PC-9 (cell line): ENCODE measurements at regions not wholly inside any gene's neighbourhood (a gene's known extent, or its start where the extent isn't known, plus 50 kb on each side); places are given as distances from the start of the nearest gene placed in this dataset.

Experiments used
- BruUV-seq: library from RNA; stranded (reverse); fragments of 400-500 nt; replicated peaks from 2 replicates; lab custom pipeline; 2021; lab: Mats Ljungman, UMichigan
- CTCF ChIA-PET: fragments of 300-600 bp; sonication (Branson Sonifier 250); formaldehyde crosslinking; loops from one replicate; lab custom pipeline; 2022; ENCODE audit warnings: antibody characterized with exemption; lab: Charles Lee
- POLR2A ChIA-PET: fragments of 300-600 bp; sonication (Branson Sonifier 250); formaldehyde crosslinking; loops from one replicate; lab custom pipeline; 2022; ENCODE audit warnings: antibody characterized with exemption; ENCODE audit not compliant: unreplicated experiment; lab: Charles Lee
- DNase-seq, 2 experiments: peaks; one replicate each; pipeline versions ENCODE4 v3.0.0 to v3.0.0-alpha.2; 2015 to 2022; ENCODE audit warnings: mixed read lengths in 1 of 2
- H2AFZ ChIP-seq: fragments of 200-600 bp; sonication (generic); 2 replicates; pipeline ENCODE4 v1.8.1; 2017; ENCODE audit warnings: antibody characterized with exemption
- H3F3A ChIP-seq: fragments of 200-600 bp; sonication (generic); 2 replicates; pipeline ENCODE4 v1.8.1; 2017; ENCODE audit warnings: antibody characterized with exemption, mild to moderate bottlenecking, low read depth; ENCODE audit not compliant: insufficient read depth
- H3K27ac ChIP-seq: fragments of 200-600 bp; sonication (generic); 2 replicates; pipeline ENCODE4 v1.6.1; 2016; ENCODE audit warnings: mixed run types
- H3K27me3 ChIP-seq: fragments of 200-600 bp; sonication (generic); 2 replicates; pipeline ENCODE4 v1.6.1; 2016; ENCODE audit warnings: low read depth, mixed run types; ENCODE audit not compliant: insufficient read depth
- H3K36me3 ChIP-seq: fragments of 200-600 bp; sonication (generic); 2 replicates; pipeline ENCODE4 v1.6.1; 2016; ENCODE audit warnings: low read depth, mixed run types
- H3K4me1 ChIP-seq: fragments of 200-600 bp; sonication (generic); replicated peaks from 2 replicates; pipeline ENCODE4 v1.6.1; 2016; ENCODE audit warnings: mixed run types; ENCODE audit not compliant: insufficient read depth
- H3K4me2 ChIP-seq: fragments of 200-600 bp; sonication (generic); 2 replicates; pipeline ENCODE4 v1.6.1; 2017; ENCODE audit warnings: mixed run types
- H3K4me3 ChIP-seq: fragments of 200-600 bp; sonication (generic); 2 replicates; pipeline ENCODE4 v1.6.1; 2016; ENCODE audit warnings: mixed run types
- H3K79me2 ChIP-seq: fragments of 200-600 bp; sonication (generic); 2 replicates; pipeline ENCODE4 v1.6.1; 2017; ENCODE audit warnings: low read depth, mixed run types
- H3K9me2 ChIP-seq: fragments of 200-600 bp; sonication (generic); 2 replicates; pipeline ENCODE4 v1.8.1; 2017; ENCODE audit warnings: mild to moderate bottlenecking; ENCODE audit not compliant: insufficient read depth
- H3K9me3 ChIP-seq: fragments of 200-600 bp; sonication (generic); 2 replicates; pipeline ENCODE4 v1.8.1; 2016; ENCODE audit warnings: low read depth; ENCODE audit not compliant: insufficient read depth
- H4K20me1 ChIP-seq: fragments of 200-600 bp; sonication (generic); 2 replicates; pipeline ENCODE4 v1.8.1; 2017; ENCODE audit not compliant: insufficient read depth
- CTCF ChIP-seq: fragments of 200-600 bp; sonication (generic); conservative IDR thresholded peaks from 2 replicates; pipeline ENCODE4 v1.6.1; 2017; ENCODE audit warnings: mixed run types, antibody characterized with exemption, mild to moderate bottlenecking, moderate library complexity
- EZH2 ChIP-seq: fragments of 200-600 bp; sonication (generic); IDR thresholded peaks from 2 replicates; pipeline ENCODE4 v1.8.0; 2017; ENCODE audit warnings: antibody characterized with exemption, low read depth
- intact Hi-C: fragments of 100-400 bp; cut with micrococcal nuclease; formaldehyde crosslinking; loops from one replicate; pipeline ENCODE4 v1.10.0; 2022; ENCODE audit not compliant: unreplicated experiment

GRCh38 chr3:41102750-41103149 lies 96.6 kb upstream of the CTNNB1 start:
- no TSS peak for BruUV-seq

GRCh38 chr3:41103200-41103599 lies 96.1 kb upstream of the CTNNB1 start:
- no peak for DNase-seq
- Histone ChIP-seq H3K9me2 (no peaks in the 10 kb centered on the region), H3K27ac (no peak overlapping the region), H3K4me2 (no peak overlapping the region), H3K79me2 (no peaks in the 10 kb centered on the region), H3K36me3 (no peaks in the 10 kb centered on the region), H2AFZ (no peak overlapping the region), H3K4me3 (no peak overlapping the region), H3K9me3 (no peaks in the 10 kb centered on the region), H4K20me1 (no peaks in the 10 kb centered on the region), H3K4me1 (0 out of 2 replicates have a peak, but pooled peaks cover 9% of the 10 kb centered on the region), H3F3A (no peaks in the 10 kb centered on the region), H3K27me3 (no peaks in the 10 kb centered on the region)
- TF ChIP-seq EZH2 (no peak), CTCF (no peak)
- no TSS peak for BruUV-seq
- intact Hi-C loops: no loop called here
- ChIA-PET POLR2A (no interaction called here), CTCF (no interaction called here)

More at GRCh38 chr3:41102750-41103149, 96.6 kb upstream of the CTNNB1 start:
- 0 out of 2 replicates have a peak, but pooled peaks cover 9% of the 10 kb centered on the region for H3K4me1 ChIP-seq
- TF ChIP-seq EZH2: no peak
- TF ChIP-seq CTCF: no peak
- H3K4me2 ChIP-seq: no peak overlapping the region
- H3K9me3 ChIP-seq: no peaks in the 10 kb centered on the region
- H3K9me2 ChIP-seq: no peaks in the 10 kb centered on the region
- no peak for DNase-seq
- ChIA-PET POLR2A (no interaction called here), CTCF (no interaction called here)
- no peaks in the 10 kb centered on the region for H3K36me3 ChIP-seq
- H3K27me3 ChIP-seq: no peaks in the 10 kb centered on the region
- H3K4me3 ChIP-seq: no peak overlapping the region
- H4K20me1 ChIP-seq: no peaks in the 10 kb centered on the region
- intact Hi-C loops: no loop called here
- no peaks in the 10 kb centered on the region for H3F3A ChIP-seq
- H2AFZ ChIP-seq: no peak overlapping the region
- no peaks in the 10 kb centered on the region for H3K79me2 ChIP-seq
- no peak overlapping the region for H3K27ac ChIP-seq

GRCh38 chr3:41104147-41104546 lies 95.2 kb upstream of the CTNNB1 start:
- no peak for TF ChIP-seq EZH2
- TF ChIP-seq CTCF: no peak
- Histone ChIP-seq H3K79me2 (no peaks in the 10 kb centered on the region), H3K4me2 (no peak overlapping the region), H2AFZ (no peak overlapping the region), H3K36me3 (no peaks in the 10 kb centered on the region), H3F3A (no peaks in the 10 kb centered on the region), H3K27ac (no peak overlapping the region), H3K9me2 (no peaks in the 10 kb centered on the region), H3K4me3 (no peak overlapping the region), H3K27me3 (no peaks in the 10 kb centered on the region), H4K20me1 (no peaks in the 10 kb centered on the region), H3K9me3 (no peaks in the 10 kb centered on the region), H3K4me1 (0 out of 2 replicates have a peak, but pooled peaks cover 9% of the 10 kb centered on the region)
- BruUV-seq: no TSS peak
- ChIA-PET POLR2A (no interaction called here), CTCF (no interaction called here)
- intact Hi-C loops: no loop called here
- DNase-seq: no peak
